KOPT-K1 (cell line): ENCODE measurements at regions not wholly inside any gene's neighbourhood (a gene's known extent, or its start where the extent isn't known, plus 50 kb on each side); places are given as distances from the start of the nearest gene placed in this dataset.
"Not testable (repeated sequence)": the region's sequence is repeated elsewhere in the genome, so short reads cannot be mapped to it uniquely, and the experiment has no call there.

ENCODE experiments used
- H3K27ac ChIP-seq: fragments of 200-600 bp; sonication (generic); 2 replicates; pipeline ENCODE4 v1.5.1; 2016; ENCODE audit warnings: antibody characterized with exemption, mild to moderate bottlenecking, low read depth, low read length; ENCODE audit not compliant: poor library complexity, severe bottlenecking
- H3K36me3 ChIP-seq: fragments of 200-600 bp; sonication (generic); 2 replicates; pipeline ENCODE4 v1.5.1; 2017; ENCODE audit warnings: antibody characterized with exemption, mild to moderate bottlenecking, low read length, moderate library complexity; ENCODE audit not compliant: insufficient read depth
- H3K9me3 ChIP-seq: fragments of 200-600 bp; sonication (generic); 2 replicates; pipeline ENCODE4 v1.5.1; 2017; ENCODE audit warnings: antibody characterized with exemption, low read length, mild to moderate bottlenecking; ENCODE audit not compliant: insufficient read depth, poor library complexity, severe bottlenecking

- H3K9me3 ChIP-seq, result no peaks in the 10 kb centered on the region
- H3K36me3 ChIP-seq, result no peaks in the 10 kb centered on the region
- no peak overlapping the region for H3K27ac ChIP-seq
Measured at GRCh38 chr1:106344494-106344893, 712.0 kb upstream of the PRMT6 start.

GRCh38 chr1:106360252-106360651 lies 696.2 kb upstream of the PRMT6 start:
- H3K36me3 ChIP-seq, result no peaks in the 10 kb centered on the region
- H3K27ac ChIP-seq, result no peak overlapping the region
- no peaks in the 10 kb centered on the region for H3K9me3 ChIP-seq

- no peak overlapping the region for H3K27ac ChIP-seq
- H3K9me3 ChIP-seq, result no peaks in the 10 kb centered on the region
- H3K36me3 ChIP-seq, result no peaks in the 10 kb centered on the region
Measured at GRCh38 chr1:106366627-106367319, 689.7 kb upstream of the PRMT6 start.

- no peak overlapping the region for H3K27ac ChIP-seq
- H3K36me3 ChIP-seq, result no peaks in the 10 kb centered on the region
- no peaks in the 10 kb centered on the region for H3K9me3 ChIP-seq
Measured at GRCh38 chr1:106378261-106378660, 678.2 kb upstream of the PRMT6 start.

- Histone ChIP-seq H3K27ac (no peak overlapping the region), H3K9me3 (no peaks in the 10 kb centered on the region), H3K36me3 (no peaks in the 10 kb centered on the region)
Measured at GRCh38 chr1:106380772-106381171, 675.7 kb upstream of the PRMT6 start.

- H3K27ac ChIP-seq, H3K36me3 ChIP-seq, H3K9me3 ChIP-seq: not testable (repeated sequence)
Measured at GRCh38 chr1:106389160-106389559, 667.3 kb upstream of the PRMT6 start.

GRCh38 chr1:106393046-106393445 lies 663.4 kb upstream of the PRMT6 start:
- Histone ChIP-seq H3K36me3 (no peaks in the 10 kb centered on the region), H3K9me3 (no peaks in the 10 kb centered on the region), H3K27ac (no peak overlapping the region)

- Histone ChIP-seq H3K36me3 (no peaks in the 10 kb centered on the region), H3K27ac (no peak overlapping the region), H3K9me3 (no peaks in the 10 kb centered on the region)
Measured at GRCh38 chr1:106396020-106396419, 660.5 kb upstream of the PRMT6 start.

GRCh38 chr1:106398391-106398790 lies 658.1 kb upstream of the PRMT6 start:
- H3K27ac ChIP-seq, result no peak overlapping the region
- H3K9me3 ChIP-seq, result no peaks in the 10 kb centered on the region
- no peaks in the 10 kb centered on the region for H3K36me3 ChIP-seq

GRCh38 chr1:106406114-106406513 lies 650.4 kb upstream of the PRMT6 start:
- H3K9me3 ChIP-seq, result no peaks in the 10 kb centered on the region
- no peaks in the 10 kb centered on the region for H3K36me3 ChIP-seq
- no peak overlapping the region for H3K27ac ChIP-seq

GRCh38 chr1:106412321-106412720 lies 644.2 kb upstream of the PRMT6 start:
- H3K27ac ChIP-seq, H3K36me3 ChIP-seq: not testable (repeated sequence)

GRCh38 chr1:106435269-106435668 lies 621.2 kb upstream of the PRMT6 start:
- H3K27ac ChIP-seq, result no peak overlapping the region
- no peaks in the 10 kb centered on the region for H3K9me3 ChIP-seq
- no peaks in the 10 kb centered on the region for H3K36me3 ChIP-seq

More at GRCh38 chr1:106412321-106412720, 644.2 kb upstream of the PRMT6 start:
- not testable (repeated sequence) for H3K9me3 ChIP-seq

- H3K9me3 ChIP-seq, result no peaks in the 10 kb centered on the region
- no peak overlapping the region for H3K27ac ChIP-seq
- H3K36me3 ChIP-seq, result no peaks in the 10 kb centered on the region
Measured at GRCh38 chr1:106439475-106439874, 617.0 kb upstream of the PRMT6 start.

GRCh38 chr1:106447466-106447865 lies 609.0 kb upstream of the PRMT6 start:
- no peaks in the 10 kb centered on the region for H3K9me3 ChIP-seq
- H3K36me3 ChIP-seq, result no peaks in the 10 kb centered on the region
- no peak overlapping the region for H3K27ac ChIP-seq

- Histone ChIP-seq H3K9me3 (no peaks in the 10 kb centered on the region), H3K36me3 (no peaks in the 10 kb centered on the region), H3K27ac (no peak overlapping the region)
Measured at GRCh38 chr1:106456832-106457231, 599.6 kb upstream of the PRMT6 start.

GRCh38 chr1:106457368-106457767 lies 599.1 kb upstream of the PRMT6 start:
- H3K9me3 ChIP-seq, result no peaks in the 10 kb centered on the region
- H3K27ac ChIP-seq, result no peak overlapping the region
- H3K36me3 ChIP-seq, result no peaks in the 10 kb centered on the region
